ENCODE measurements at regions not wholly inside any gene's neighbourhood (a gene's known extent, or its start where the extent isn't known, plus 50 kb on each side); places are given as distances from the start of the nearest gene placed in this dataset.

GRCh38 chr22:44423556-44424358 lies 74.3 kb downstream of the RTL6 start:
- ChIA-PET CTCF (interaction anchor here (0.5 to 0.7 kb wide), 2 partner anchors 17 to 129 kb away, joined by 3 to 12 read pairs; no protein-coding TSS in a partner anchor), POLR2A (interaction anchor here (0.6 kb wide), 1 partner anchor 316 kb away, joined by 3 read pairs; no protein-coding TSS in a partner anchor)
- TF ChIP-seq FOXK2 (IDR thresholded peaks at IDR 0.05) (no peak), FOXM1 (IDR thresholded peaks at IDR 0.05; ENCODE audit: borderline replicate concordance) (no peak), LEF1 (IDR thresholded peaks at IDR 0.05; ENCODE audit: borderline replicate concordance) (no peak), TARDBP (IDR thresholded peaks at IDR 0.05) (no peak), BHLHE40 (IDR thresholded peaks at IDR 0.05; ENCODE audit: borderline replicate concordance) (no peak), SUZ12 (IDR thresholded peaks at IDR 0.05) (no peak), HDGF (IDR thresholded peaks at IDR 0.05; ENCODE audit: borderline replicate concordance) (no peak), NFRKB (IDR thresholded peaks at IDR 0.05) (no peak), ARNT (IDR thresholded peaks at IDR 0.05) (no peak)
- no peak for DNase-seq (ENCODE audit: extremely low spot score)

- no peak for DNase-seq (ENCODE audit: extremely low spot score)
- TF ChIP-seq ZNF384 (IDR thresholded peaks at IDR 0.05) (no peak), CTBP1 (IDR thresholded peaks at IDR 0.05; ENCODE audit: borderline replicate concordance) (no peak), BHLHE40 (IDR thresholded peaks at IDR 0.05; ENCODE audit: borderline replicate concordance) (no peak), FOXM1 (IDR thresholded peaks at IDR 0.05; ENCODE audit: borderline replicate concordance) (no peak), NFRKB (IDR thresholded peaks at IDR 0.05) (no peak), ARNT (IDR thresholded peaks at IDR 0.05) (no peak), FOXK2 (IDR thresholded peaks at IDR 0.05) (no peak), L3MBTL2 (conservative IDR thresholded peaks at IDR 0.05) (no peak)
- ChIA-PET POLR2A (interaction anchor here (0.6 kb wide), 1 partner anchor 315 kb away, joined by 3 read pairs; no protein-coding TSS in a partner anchor), CTCF (no interaction called here)
These were observed 75.2 kb downstream of the RTL6 start for GRCh38 chr22:44422746-44423380.

GRCh38 chr22:44419429-44419828 lies 78.6 kb downstream of the RTL6 start:
- DNase-seq (ENCODE audit: extremely low spot score) = no peak
- TF ChIP-seq L3MBTL2 (conservative IDR thresholded peaks at IDR 0.05) (no peak), CTBP1 (IDR thresholded peaks at IDR 0.05; ENCODE audit: borderline replicate concordance) (no peak), SUZ12 (IDR thresholded peaks at IDR 0.05) (no peak), HDGF (IDR thresholded peaks at IDR 0.05; ENCODE audit: borderline replicate concordance) (no peak), SP1 (IDR thresholded peaks at IDR 0.05) (no peak), PKNOX1 (IDR thresholded peaks at IDR 0.05) (no peak), FOXA1 (IDR thresholded peaks at IDR 0.05) (no peak), FOXM1 (IDR thresholded peaks at IDR 0.05; ENCODE audit: borderline replicate concordance) (no peak), ELF4 (IDR thresholded peaks at IDR 0.05) (no peak), LEF1 (IDR thresholded peaks at IDR 0.05; ENCODE audit: borderline replicate concordance) (no peak), NFRKB (IDR thresholded peaks at IDR 0.05) (no peak), TARDBP (IDR thresholded peaks at IDR 0.05) (no peak), BHLHE40 (IDR thresholded peaks at IDR 0.05; ENCODE audit: borderline replicate concordance) (no peak), ZNF384 (IDR thresholded peaks at IDR 0.05) (no peak), FOXK2 (IDR thresholded peaks at IDR 0.05) (no peak), ARNT (IDR thresholded peaks at IDR 0.05) (no peak)
- CTCF ChIA-PET = interaction anchor here (0.6 kb wide), 1 partner anchor 138 kb away, joined by 3 read pairs; no protein-coding TSS in a partner anchor
- POLR2A ChIA-PET = no interaction called here

GRCh38 chr22:44413211-44413610 lies 84.8 kb downstream of the RTL6 start:
- TF ChIP-seq HDGF (IDR thresholded peaks at IDR 0.05; ENCODE audit: borderline replicate concordance) = no peak
- TF ChIP-seq ARNT (IDR thresholded peaks at IDR 0.05) = no peak
- TF ChIP-seq FOXM1 (IDR thresholded peaks at IDR 0.05; ENCODE audit: borderline replicate concordance) = no peak
- TF ChIP-seq NFRKB (IDR thresholded peaks at IDR 0.05) = no peak
- no peak for TF ChIP-seq LEF1 (IDR thresholded peaks at IDR 0.05; ENCODE audit: borderline replicate concordance)
- TF ChIP-seq TARDBP (IDR thresholded peaks at IDR 0.05) = no peak
- TF ChIP-seq SUZ12 (IDR thresholded peaks at IDR 0.05) = no peak
- no peak for TF ChIP-seq ELF4 (IDR thresholded peaks at IDR 0.05)
- no peak for TF ChIP-seq SP1 (IDR thresholded peaks at IDR 0.05)
- TF ChIP-seq ZNF384 (IDR thresholded peaks at IDR 0.05) = no peak
- TF ChIP-seq FOXA1 (IDR thresholded peaks at IDR 0.05) = no peak
- no peak for TF ChIP-seq L3MBTL2 (conservative IDR thresholded peaks at IDR 0.05)
- no peak for TF ChIP-seq FOXK2 (IDR thresholded peaks at IDR 0.05)
- DNase-seq (ENCODE audit: extremely low spot score) = no peak
- ChIA-PET CTCF (interaction anchor here (0.7 kb wide), 1 partner anchor 210 kb away, joined by 3 read pairs; no protein-coding TSS in a partner anchor), POLR2A (no interaction called here)

GRCh38 chr22:44412136-44412731 lies 85.8 kb downstream of the RTL6 start:
- TF ChIP-seq HDGF (IDR thresholded peaks at IDR 0.05; ENCODE audit: borderline replicate concordance) (no peak), ARNT (IDR thresholded peaks at IDR 0.05) (no peak), ZNF384 (IDR thresholded peaks at IDR 0.05) (no peak), TARDBP (IDR thresholded peaks at IDR 0.05) (no peak), SUZ12 (IDR thresholded peaks at IDR 0.05) (no peak), LEF1 (IDR thresholded peaks at IDR 0.05; ENCODE audit: borderline replicate concordance) (no peak), NFRKB (IDR thresholded peaks at IDR 0.05) (no peak), SP1 (IDR thresholded peaks at IDR 0.05) (no peak), FOXM1 (IDR thresholded peaks at IDR 0.05; ENCODE audit: borderline replicate concordance) (no peak), CTBP1 (IDR thresholded peaks at IDR 0.05; ENCODE audit: borderline replicate concordance) (no peak), FOXA1 (IDR thresholded peaks at IDR 0.05) (no peak), BHLHE40 (IDR thresholded peaks at IDR 0.05; ENCODE audit: borderline replicate concordance) (no peak), ELF4 (IDR thresholded peaks at IDR 0.05) (no peak), FOXK2 (IDR thresholded peaks at IDR 0.05) (no peak), L3MBTL2 (conservative IDR thresholded peaks at IDR 0.05) (no peak), PKNOX1 (IDR thresholded peaks at IDR 0.05) (no peak)
- ChIA-PET POLR2A (no interaction called here), CTCF (no interaction called here)
- DNase-seq (ENCODE audit: extremely low spot score) = no peak
